ENCODE measurements at regions not wholly inside any gene's neighbourhood (a gene's known extent, or its start where the extent isn't known, plus 50 kb on each side); places are given as distances from the start of the nearest gene placed in this dataset.
A peak's percentile ranks its signal among the peaks of the same experiment; 100 is the strongest.

DNA sequence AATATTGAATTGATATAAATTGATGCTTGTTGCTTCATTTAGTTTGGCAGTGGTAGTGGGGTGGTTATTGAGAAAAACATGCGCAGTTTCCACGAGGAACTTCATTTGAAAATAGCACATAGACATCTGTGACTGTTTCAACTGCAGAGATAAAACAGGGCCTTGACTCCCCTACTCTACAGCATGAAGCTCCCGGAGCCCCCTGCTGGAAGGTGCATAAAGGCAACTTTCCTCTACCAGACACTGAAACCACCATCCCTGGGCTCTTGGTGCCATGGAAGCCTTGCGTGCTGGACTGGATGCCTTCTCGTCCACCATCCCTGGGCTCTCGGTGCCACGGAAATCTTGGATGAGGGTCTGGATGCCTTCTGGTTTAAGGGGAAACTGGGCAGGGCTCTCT lies 195.9 kb downstream of the CSNK2A3 start:
- Histone ChIP-seq H4K91ac (replicated peaks; ENCODE audit: insufficient read length, low read length) (no peak overlapping the region), H3K9ac (replicated peaks in 1 of 4; ENCODE audit: extremely low read depth in 1 of 4, low read depth in 3 of 4, low read length in 3 of 4) (no peak overlapping the region)
- POLR2A ChIA-PET (ENCODE audit: partially characterized antibody), result no interaction called here

More for the DNA sequence above, 195.9 kb downstream of the CSNK2A3 start:
- no peaks in the 10 kb centered on the region for H3K79me1 ChIP-seq (ENCODE audit: low read depth, low read length)
- H3K27me3 ChIP-seq (replicated peaks in 1 of 4; ENCODE audit: control insufficient read depth in 3 of 4, extremely low read depth in 1 of 4, insufficient read depth in 3 of 4, low read length in 3 of 4), result no peaks in the 10 kb centered on the region
- H3K4me1 ChIP-seq (replicated peaks in 1 of 4; ENCODE audit: control insufficient read depth in 3 of 4, insufficient read depth in 4 of 4, low read length in 3 of 4), result peaks cover 0 to 2% (median 0%) of the 10 kb centered on the region in 4 experiments; a peak in 2 of 7 replicates
- H3K4me3 ChIP-seq (ENCODE audit: extremely low read depth in 1 of 4, insufficient read depth in 2 of 4, low read depth in 3 of 4, low read length in 4 of 4), result no peak overlapping the region
- H2AFZ ChIP-seq (ENCODE audit: low read length), result no peak overlapping the region
- H2AK5ac ChIP-seq (ENCODE audit: low read depth, low read length), result no peak overlapping the region
- no peak for FAIRE-seq
- H2BK5ac ChIP-seq (ENCODE audit: low read depth, low read length), result no peak overlapping the region
- no peaks in the 10 kb centered on the region for H3K36me3 ChIP-seq (ENCODE audit: control insufficient read depth in 2 of 4, insufficient read depth in 4 of 4, low read length in 3 of 4)
- H3K27ac ChIP-seq (ENCODE audit: low read depth, low read length), result no peak overlapping the region
- no peaks in the 10 kb centered on the region; the same call in 1 of the 2 replicates for H3K23me2 ChIP-seq (ENCODE audit: low read depth, low read length)
- no peak overlapping the region for H3K14ac ChIP-seq (ENCODE audit: insufficient read length)
- no peak overlapping the region for H2BK20ac ChIP-seq (ENCODE audit: low read length)
- H3K9me3 ChIP-seq (ENCODE audit: insufficient read depth in 2 of 2, low read depth in 1 of 2, low read length in 1 of 2), result no peaks in the 10 kb centered on the region
- TF ChIP-seq, protein P1, sequence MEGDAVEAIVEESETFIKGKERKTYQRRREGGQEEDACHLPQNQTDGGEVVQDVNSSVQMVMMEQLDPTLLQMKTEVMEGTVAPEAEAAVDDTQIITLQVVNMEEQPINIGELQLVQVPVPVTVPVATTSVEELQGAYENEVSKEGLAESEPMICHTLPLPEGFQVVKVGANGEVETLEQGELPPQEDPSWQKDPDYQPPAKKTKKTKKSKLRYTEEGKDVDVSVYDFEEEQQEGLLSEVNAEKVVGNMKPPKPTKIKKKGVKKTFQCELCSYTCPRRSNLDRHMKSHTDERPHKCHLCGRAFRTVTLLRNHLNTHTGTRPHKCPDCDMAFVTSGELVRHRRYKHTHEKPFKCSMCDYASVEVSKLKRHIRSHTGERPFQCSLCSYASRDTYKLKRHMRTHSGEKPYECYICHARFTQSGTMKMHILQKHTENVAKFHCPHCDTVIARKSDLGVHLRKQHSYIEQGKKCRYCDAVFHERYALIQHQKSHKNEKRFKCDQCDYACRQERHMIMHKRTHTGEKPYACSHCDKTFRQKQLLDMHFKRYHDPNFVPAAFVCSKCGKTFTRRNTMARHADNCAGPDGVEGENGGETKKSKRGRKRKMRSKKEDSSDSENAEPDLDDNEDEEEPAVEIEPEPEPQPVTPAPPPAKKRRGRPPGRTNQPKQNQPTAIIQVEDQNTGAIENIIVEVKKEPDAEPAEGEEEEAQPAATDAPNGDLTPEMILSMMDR (IDR thresholded peaks at IDR 0.05; ENCODE audit: control extremely low read depth in 1 of 3, insufficient read depth in 1 of 3, low read depth in 1 of 3, low read length in 3 of 3), result peak; percentile 51 to 64 (median 60)
- TF ChIP-seq CREB1 (IDR thresholded peaks at IDR 0.05) (no peak), MAFK (IDR thresholded peaks at IDR 0.05; ENCODE audit: low read depth, low read length) (no peak), SRF (IDR thresholded peaks at IDR 0.05; ENCODE audit: low read depth, low read length) (no peak), CBX8 (IDR thresholded peaks at IDR 0.05; ENCODE audit: borderline replicate concordance, low read depth, low read length) (no peak), BCL11A (IDR thresholded peaks at IDR 0.05; ENCODE audit: low read depth in 2 of 2, low read length in 2 of 2) (no peak), SIRT6 (IDR thresholded peaks at IDR 0.05; ENCODE audit: low read length) (no peak), NANOG (IDR thresholded peaks at IDR 0.05; ENCODE audit: insufficient read depth, low read depth, low read length, poor library complexity, severe bottlenecking) (no peak), RBBP5 (IDR thresholded peaks at IDR 0.05; ENCODE audit: borderline replicate concordance, low read depth, low read length) (no peak), CBX5 (IDR thresholded peaks at IDR 0.05; ENCODE audit: low read depth, low read length) (no peak), RAD21 (IDR thresholded peaks at IDR 0.05 in 1 of 2, conservative IDR thresholded peaks at IDR 0.05 in 1 of 2; ENCODE audit: low read depth in 2 of 2, low read length in 2 of 2) (peak; percentile 45 to 56)
- H4K20me1 ChIP-seq (replicated peaks in 1 of 2; ENCODE audit: control insufficient read depth in 1 of 2, insufficient read depth in 2 of 2, low read length in 2 of 2), result no peaks in the 10 kb centered on the region
- 83% methylated on average over 7 of the region's 7 CpGs; no CpG with 5 or more reads in 1 of the 2 experiments for WGBS, 2 experiments (ENCODE audit: extremely low coverage in 1 of 2, insufficient coverage in 1 of 2, insufficient read length in 1 of 2, insufficient replicate concordance in 2 of 2, low coverage in 1 of 2, low lambda C conversion rate in 2 of 2, missing lambda C conversion rate in 1 of 2)
- DNase-seq (ENCODE audit: low read depth in 1 of 2, low spot score in 2 of 2), result no peak
- H4K5ac ChIP-seq (ENCODE audit: insufficient read length, low read depth, low read length), result no peak overlapping the region
- H3K4me2 ChIP-seq (ENCODE audit: insufficient read depth in 1 of 2, low read depth in 2 of 2, low read length in 2 of 2), result no peak overlapping the region
- H3K4ac ChIP-seq (replicated peaks; ENCODE audit: insufficient read length, low read depth, low read length), result no peak overlapping the region
- H2BK15ac ChIP-seq (ENCODE audit: low read length), result no peak overlapping the region
- H4K8ac ChIP-seq (ENCODE audit: extremely low read depth, insufficient read depth, low read length), result no peak overlapping the region
- H2BK120ac ChIP-seq (replicated peaks; ENCODE audit: low read depth, low read length), result no peak overlapping the region
- no peak overlapping the region for H2BK12ac ChIP-seq (ENCODE audit: low read depth, low read length)
- no peak overlapping the region for H3K18ac ChIP-seq (ENCODE audit: extremely low read depth, low read length)
- no peak overlapping the region for H3K56ac ChIP-seq (replicated peaks; ENCODE audit: insufficient read length, low read depth, low read length)
- H3K23ac ChIP-seq (ENCODE audit: insufficient read length), result no peak overlapping the region
- CTCF ChIA-PET (ENCODE audit: partially characterized antibody), result interaction anchor here (0.5 to 6.9 kb wide), 56 partner anchors 10 to 718 kb away, joined by 3 to 68 read pairs (median 4); no protein-coding TSS in a partner anchor
- no peaks in the 10 kb centered on the region for H3K79me2 ChIP-seq (ENCODE audit: control insufficient read depth in 1 of 2, insufficient read depth in 2 of 2, low read length in 2 of 2)

Measured in H1 (cell line).